IMR-90 (cell line): ENCODE measurements at regions not wholly inside any gene's neighbourhood (a gene's known extent, or its start where the extent isn't known, plus 50 kb on each side); places are given as distances from the start of the nearest gene placed in this dataset.

ENCODE experiments used
- ATAC-seq: fragments of 200-7000 bp; cut with Tn5 transposase; 2 replicates; pipeline ENCODE4 v1.9.1; 2020; ENCODE audit warnings: low read depth, mild to moderate bottlenecking, moderate library complexity
- BruUV-seq: library from RNA; stranded (reverse); fragments of 400-500 nt; replicated peaks from 2 replicates; lab custom pipeline; 2021; lab: Mats Ljungman, UMichigan
- CTCF ChIA-PET: fragments of 300-600 bp; formaldehyde crosslinking; extraction: SDS; loops from one replicate; lab custom pipeline; 2021; ENCODE audit warnings: antibody characterized with exemption; lab: Yijun Ruan, JAX
- POLR2A ChIA-PET: fragments of 300-600 bp; sonication (Branson Sonifier 250); formaldehyde crosslinking; loops from one replicate; lab custom pipeline; 2022; ENCODE audit warnings: antibody characterized with exemption; ENCODE audit not compliant: unreplicated experiment; lab: Charles Lee
- DNase-seq: peaks from one replicate; pipeline ENCODE4 v3.0.0; 2013
- H2AFZ ChIP-seq: replicated peaks from 2 replicates; pipeline ENCODE3; 2013; ENCODE audit warnings: low read length, mild to moderate bottlenecking; ENCODE audit not compliant: poor library complexity
- H2AK5ac ChIP-seq: 2 replicates; pipeline ENCODE4 v1.6.1; 2013; ENCODE audit warnings: low read depth, low read length, inconsistent platforms
- H2AK9ac ChIP-seq: replicated peaks from 2 replicates; pipeline ENCODE3; 2013; ENCODE audit warnings: mild to moderate bottlenecking, low read depth, low read length, moderate library complexity; ENCODE audit not compliant: poor library complexity
- H2BK120ac ChIP-seq: 2 replicates; pipeline ENCODE4 v1.6.1; 2013; ENCODE audit warnings: low read depth, low read length, inconsistent platforms
- H2BK15ac ChIP-seq: 3 replicates; pipeline ENCODE4 v1.6.1; 2013; ENCODE audit warnings: low read depth, low read length, inconsistent platforms
- H2BK20ac ChIP-seq: 2 replicates; pipeline ENCODE4 v1.6.1; 2013; ENCODE audit warnings: low read depth, mild to moderate bottlenecking, inconsistent platforms, low read length, moderate library complexity
- H2BK5ac ChIP-seq: 2 replicates; pipeline ENCODE4 v1.6.1; 2013; ENCODE audit warnings: mild to moderate bottlenecking, low read depth, low read length, inconsistent platforms; ENCODE audit not compliant: poor library complexity, severe bottlenecking
- H3K14ac ChIP-seq: replicated peaks from 2 replicates; pipeline ENCODE4 v1.6.1; 2013; ENCODE audit warnings: low read depth, low read length, inconsistent platforms
- H3K18ac ChIP-seq: 2 replicates; pipeline ENCODE4 v1.6.1; 2013; ENCODE audit warnings: low read depth, low read length, control low read depth
- H3K23ac ChIP-seq: 2 replicates; pipeline ENCODE4 v1.6.1; 2013; ENCODE audit warnings: low read depth, low read length, inconsistent platforms
- H3K27ac ChIP-seq: 2 replicates; pipeline ENCODE4 v1.5.1; 2013; ENCODE audit warnings: mild to moderate bottlenecking, control low read depth, low read length; ENCODE audit not compliant: insufficient read depth
- H3K27me3 ChIP-seq: 2 replicates; pipeline ENCODE4 v1.6.1; 2013; ENCODE audit warnings: low read length; ENCODE audit not compliant: control insufficient read depth, insufficient read depth
- H3K36me3 ChIP-seq: 2 replicates; pipeline ENCODE4 v1.6.1; 2013; ENCODE audit warnings: low read length, mixed read lengths; ENCODE audit not compliant: control insufficient read depth, insufficient read depth
- H3K4ac ChIP-seq: 2 replicates; pipeline ENCODE4 v1.6.1; 2013; ENCODE audit warnings: low read depth, low read length, inconsistent platforms
- H3K4me1 ChIP-seq: 2 replicates; pipeline ENCODE4 v1.6.1; 2013; ENCODE audit warnings: low read length, mixed read lengths; ENCODE audit not compliant: control insufficient read depth, insufficient read depth
- H3K4me2 ChIP-seq: 2 replicates; pipeline ENCODE4 v1.6.1; 2013; ENCODE audit warnings: low read depth, mild to moderate bottlenecking, control low read depth, low read length, moderate library complexity
- H3K4me3 ChIP-seq: 2 replicates; pipeline ENCODE4 v1.5.1; 2013; ENCODE audit warnings: low read depth, mild to moderate bottlenecking, control low read depth, low read length, moderate library complexity; ENCODE audit not compliant: insufficient read depth
- H3K56ac ChIP-seq: 2 replicates; pipeline ENCODE4 v1.6.1; 2013; ENCODE audit warnings: low read length, inconsistent platforms; ENCODE audit not compliant: insufficient read depth; ENCODE audit errors: extremely low read depth
- H3K79me1 ChIP-seq, 2 experiments: 2 replicates each; pipeline ENCODE4 v1.6.1; 2013; ENCODE audit warnings: low read length in 2 of 2, inconsistent platforms in 1 of 2, low read depth in 1 of 2
- H3K9ac ChIP-seq: 2 replicates; pipeline ENCODE4 v1.6.1; 2013; ENCODE audit warnings: low read depth, low read length, control low read depth
- H3K9me1 ChIP-seq: 2 replicates; pipeline ENCODE4 v1.6.1; 2013; ENCODE audit warnings: low read length, inconsistent platforms; ENCODE audit not compliant: insufficient read depth
- H3K9me3 ChIP-seq: 2 replicates; pipeline ENCODE4 v1.6.1; 2013; ENCODE audit warnings: low read length; ENCODE audit not compliant: control insufficient read depth, insufficient read depth
- H4K20me1 ChIP-seq: 2 replicates; pipeline ENCODE4 v1.6.1; 2013; ENCODE audit warnings: low read length, inconsistent platforms; ENCODE audit not compliant: insufficient read depth
- H4K5ac ChIP-seq: 2 replicates; pipeline ENCODE4 v1.6.1; 2013; ENCODE audit warnings: mild to moderate bottlenecking, low read depth, low read length, control low read depth
- H4K8ac ChIP-seq, 2 experiments: 2 replicates each; pipeline ENCODE4 v1.6.1; 2013; ENCODE audit warnings: low read depth in 2 of 2, low read length in 2 of 2, control low read depth in 1 of 2, inconsistent platforms in 1 of 2
- H4K91ac ChIP-seq: 2 replicates; pipeline ENCODE4 v1.6.1; 2013; ENCODE audit warnings: low read depth, low read length, inconsistent platforms; ENCODE audit not compliant: insufficient read depth
- CEBPB ChIP-seq: IDR thresholded peaks from 2 replicates; pipeline ENCODE4 v1.6.1; 2012; ENCODE audit warnings: low read depth, low read length, improper control_type of control experiment
- SMC3 ChIP-seq: fragments of 150-350 bp; IDR thresholded peaks from 2 replicates; pipeline ENCODE4 v1.6.1; 2016; ENCODE audit warnings: low read depth, mild to moderate bottlenecking, antibody characterized with exemption, low read length, moderate library complexity
- WGBS, 2 experiments: methylation state at CpG; one replicate each; pipeline versions ENCODE4 v1.1.5 to v1.1.7; 2013; ENCODE audit warnings: missing lambda C conversion rate in 2 of 2; ENCODE audit not compliant: insufficient read length in 1 of 2; ENCODE audit errors: extremely low coverage in 2 of 2; 5-methylcytosine and 5-hydroxymethylcytosine counted together
- dilution Hi-C: fragments of 300-500 bp; cut with HindIII; formaldehyde crosslinking; loops from one replicate; pipeline ENCODE4 v1.14.3; 2018; ENCODE audit warnings: low sequenced_read_pairs; ENCODE audit not compliant: unreplicated experiment
- in situ Hi-C: fragments of 300-500 bp; cut with MboI; formaldehyde crosslinking; loops from 3 replicates; pipeline ENCODE4 v1.14.3; 2019; ENCODE audit warnings: low sequenced_read_pairs, inconsistent platforms, mixed read lengths
- intact Hi-C: fragments of 100-400 bp; cut with micrococcal nuclease; formaldehyde crosslinking; loops from 2 replicates; pipeline ENCODE4 v1.10.0; 2022

DNA sequence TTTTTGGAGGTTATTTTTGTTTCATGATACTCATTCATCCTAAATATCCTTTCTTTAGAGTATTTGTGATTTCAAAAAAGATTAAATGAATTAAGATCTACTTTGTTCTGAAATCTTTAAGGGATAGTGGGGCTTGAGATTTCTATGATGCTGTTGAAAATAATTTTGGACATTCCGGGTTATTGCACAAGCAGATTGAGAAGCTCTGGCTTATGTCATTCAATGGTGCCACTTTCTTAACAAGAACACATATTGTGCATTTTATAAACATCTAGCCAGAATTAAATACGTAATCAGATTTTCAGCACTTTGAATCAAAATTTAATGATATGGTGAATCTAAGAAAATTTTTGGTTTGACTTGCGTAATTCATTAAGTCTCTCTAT is 207.7 kb upstream of the COL3A1 start:
- in situ Hi-C loops, result no loop called here
- TF ChIP-seq SMC3, result no peak
- peak; percentile 50; the same call in 1 of the 2 replicates for TF ChIP-seq CEBPB

More for the DNA sequence above, 207.7 kb upstream of the COL3A1 start:
- no peaks in the 10 kb centered on the region for H3K27me3 ChIP-seq
- no peak overlapping the region for H3K4me2 ChIP-seq
- H3K9ac ChIP-seq, result no peak overlapping the region
- H3K36me3 ChIP-seq, result no peaks in the 10 kb centered on the region
- H4K5ac ChIP-seq, result no peak overlapping the region
- no peaks in the 10 kb centered on the region for H3K79me1 ChIP-seq
- no peak overlapping the region for H3K14ac ChIP-seq
- dilution Hi-C loops (no loop called here), intact Hi-C loops (no loop called here)
- no peak overlapping the region for H2AK5ac ChIP-seq
- peak overlapping the region; percentile 1 for H2BK5ac ChIP-seq
- H4K8ac ChIP-seq, result no peak overlapping the region
- no peaks in the 10 kb centered on the region for H3K9me3 ChIP-seq
- no peak overlapping the region for H2AFZ ChIP-seq
- ChIA-PET POLR2A (no interaction called here), CTCF (no interaction called here)
- no peak overlapping the region for H3K18ac ChIP-seq
- H3K4ac ChIP-seq, result no peak overlapping the region
- no peaks in the 10 kb centered on the region for H3K9me1 ChIP-seq
- H2BK120ac ChIP-seq, result no peak overlapping the region
- no peak overlapping the region for H2BK15ac ChIP-seq
- no peak overlapping the region for H3K27ac ChIP-seq
- no TSS peak for BruUV-seq
- no peak overlapping the region for H3K23ac ChIP-seq
- H2AK9ac ChIP-seq, result no peak overlapping the region
- no peaks in the 10 kb centered on the region for H3K4me1 ChIP-seq
- H3K56ac ChIP-seq, result no peak overlapping the region
- no peak for DNase-seq
- H4K20me1 ChIP-seq, result no peaks in the 10 kb centered on the region
- H3K4me3 ChIP-seq, result no peak overlapping the region
- ATAC-seq, result no peak
- no peak overlapping the region for H4K91ac ChIP-seq
- no CpG with 5 or more reads among the region's 3 CpGs for WGBS, 2 experiments
- H2BK20ac ChIP-seq, result no peak overlapping the region
